GM18861 (cell line): ENCODE measurements at regions not wholly inside any gene's neighbourhood (a gene's known extent, or its start where the extent isn't known, plus 50 kb on each side); places are given as distances from the start of the nearest gene placed in this dataset.

Experiments
- ATAC-seq: cut with Tn5 transposase; IDR thresholded peaks from one replicate; pipeline ENCODE4 v1.9.1; 2021; ENCODE audit not compliant: unreplicated experiment

GRCh38 chr12:124184456-124184855 is 110.4 kb upstream of the RFLNA start:
- no peak for ATAC-seq

DNA sequence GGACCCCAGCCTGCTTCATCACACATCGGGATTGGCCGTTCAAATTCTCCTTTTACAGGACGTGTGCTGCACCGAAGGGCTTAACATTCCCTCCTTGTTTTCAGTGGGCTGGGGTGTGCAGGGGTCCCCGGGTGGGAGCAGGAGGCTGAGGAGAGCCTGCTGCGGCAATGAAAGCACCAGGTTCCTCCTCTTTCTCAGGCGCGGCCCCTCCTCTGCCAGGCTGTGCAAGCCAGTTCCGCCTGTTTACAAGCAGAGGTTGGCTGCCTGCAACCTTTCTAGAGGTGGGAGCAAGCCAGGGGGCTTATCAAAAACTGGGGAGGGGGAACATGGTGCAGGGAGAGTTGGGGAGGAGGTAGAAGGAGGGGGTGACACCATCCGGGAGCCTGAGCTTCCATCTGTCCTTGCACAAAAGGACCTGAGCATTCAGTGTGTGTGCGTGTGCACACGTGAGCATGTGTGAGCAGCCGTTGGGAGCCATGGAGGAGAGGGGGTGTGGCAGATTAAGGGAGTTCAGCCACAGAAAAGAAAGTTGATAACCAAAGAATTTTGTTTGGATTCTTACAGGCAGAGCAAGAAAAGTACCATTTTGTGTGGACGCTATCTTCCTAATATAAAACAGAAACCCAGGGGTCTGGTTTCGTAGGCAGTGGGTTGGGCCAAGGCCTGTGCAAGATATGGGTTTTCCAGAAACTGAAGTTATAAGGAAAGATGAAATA is 108.8 kb upstream of the RFLNA start:
- no peak for ATAC-seq

DNA sequence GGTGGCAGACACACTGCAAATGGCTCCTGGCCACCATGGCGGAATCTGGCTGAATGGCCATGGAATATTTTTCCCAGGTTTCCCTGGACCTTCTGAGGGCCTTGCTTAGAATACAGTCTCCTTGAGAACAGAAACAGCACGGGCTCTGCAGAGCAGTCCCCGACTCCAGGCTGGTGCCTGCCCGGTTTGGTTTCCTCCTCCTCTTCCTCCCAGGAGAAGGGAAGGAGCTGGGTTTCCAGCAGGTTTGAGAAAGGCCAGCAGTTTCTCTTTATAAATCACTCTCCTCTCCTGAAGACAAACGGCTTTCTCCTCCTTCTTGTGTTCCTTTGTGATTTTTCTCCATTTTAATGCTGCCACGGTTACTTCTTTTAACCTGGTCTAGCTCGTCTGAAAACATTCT is 106.8 kb upstream of the RFLNA start:
- ATAC-seq = no peak

DNA sequence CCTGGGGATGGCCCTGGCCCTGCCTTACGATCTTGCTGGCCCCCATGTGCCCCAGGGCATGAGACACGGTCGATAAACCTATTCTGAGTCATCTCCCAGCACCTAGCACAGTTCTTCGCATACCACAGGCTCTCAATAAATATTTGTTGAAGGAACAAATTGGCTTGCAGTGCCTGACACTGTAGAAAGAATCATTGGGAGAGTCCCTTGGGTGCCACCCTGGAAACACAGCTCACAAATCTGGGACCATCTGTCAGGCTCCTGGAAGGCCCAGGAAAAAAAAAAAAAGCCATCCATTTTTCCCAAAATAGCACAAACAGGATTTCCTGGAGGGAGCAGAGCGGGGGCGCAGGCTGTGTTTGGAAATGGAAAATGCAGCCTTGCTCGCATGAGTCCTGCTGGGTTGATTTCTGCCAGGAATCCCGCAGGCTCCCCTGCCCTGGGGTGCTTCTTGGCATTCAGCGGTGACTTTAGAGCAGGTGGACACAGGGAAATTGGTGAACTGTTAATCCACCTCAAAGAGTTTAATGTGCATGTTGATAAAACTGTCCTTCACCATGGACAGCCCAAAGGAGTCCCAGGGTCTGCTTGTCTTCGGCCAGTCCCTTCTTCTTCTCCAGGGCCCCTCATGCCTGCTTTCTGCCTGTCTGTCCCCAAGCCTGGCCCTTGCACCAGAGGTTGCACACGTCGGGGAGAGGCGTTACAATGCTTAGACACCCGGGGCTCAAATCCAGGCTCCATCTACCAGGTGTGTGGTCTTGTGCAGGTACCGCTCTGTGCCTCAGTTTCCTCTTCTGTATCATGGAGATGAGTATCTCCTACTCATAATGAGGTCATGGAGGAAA is 106.1 kb upstream of the RFLNA start:
- no peak for ATAC-seq

DNA sequence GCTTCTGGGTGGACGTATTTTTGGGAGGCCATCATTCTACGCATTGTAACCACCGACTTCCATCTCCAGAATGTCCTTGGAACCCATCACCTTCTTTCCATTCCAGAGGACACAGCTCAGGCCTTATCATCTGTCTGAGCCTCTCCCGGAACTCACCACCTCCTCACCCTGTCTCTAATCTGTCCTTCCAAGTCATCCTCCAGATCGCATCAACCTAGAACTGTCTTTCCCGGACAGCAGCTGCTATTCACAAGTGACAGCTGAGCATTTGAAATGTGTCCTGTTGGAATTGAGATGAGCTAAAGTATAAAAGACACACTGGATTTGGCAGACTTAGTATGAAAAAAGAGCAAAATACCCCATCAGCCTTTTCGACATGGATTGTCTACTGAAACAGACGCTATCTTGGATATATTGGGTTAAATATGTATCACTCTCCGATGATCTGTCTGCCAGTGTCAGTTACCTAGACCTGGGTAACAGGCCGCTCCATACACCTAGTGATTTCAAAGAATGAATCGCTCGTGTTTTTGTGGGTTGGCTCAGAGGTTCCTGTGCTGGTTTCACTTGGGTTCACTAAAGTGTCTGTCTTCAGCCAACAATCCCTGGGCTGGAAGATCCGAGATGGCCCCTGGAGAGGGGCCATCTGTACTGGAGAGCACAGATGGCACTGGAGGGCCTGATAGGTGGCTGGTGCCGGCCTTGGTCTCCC is 104.4 kb upstream of the RFLNA start:
- no peak for ATAC-seq

GRCh38 chr12:124191024-124191359 is 103.9 kb upstream of the RFLNA start:
- ATAC-seq = no peak

DNA sequence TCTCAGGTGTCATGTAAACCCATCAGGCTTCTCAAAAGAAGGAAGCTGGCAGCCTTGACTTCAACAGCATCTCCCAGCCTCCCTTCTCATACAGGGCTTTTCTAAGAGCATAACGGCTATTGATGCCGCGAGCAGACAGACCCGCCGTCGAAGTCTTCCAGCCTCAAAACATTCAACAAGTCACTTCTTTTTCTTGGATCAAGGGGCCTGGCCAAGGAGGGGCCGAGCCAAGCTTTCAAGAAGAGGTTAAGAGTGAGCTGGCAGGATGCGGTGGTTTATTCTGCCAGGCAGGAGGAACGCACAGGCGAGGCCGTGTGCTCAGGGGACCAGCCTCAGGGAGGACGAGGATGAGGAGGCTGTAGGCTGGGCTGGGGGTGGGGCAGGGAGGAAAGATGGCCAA is 102.9 kb upstream of the RFLNA start:
- ATAC-seq = no peak

GRCh38 chr12:124194264-124194892 is 100.5 kb upstream of the RFLNA start:
- no peak for ATAC-seq

DNA sequence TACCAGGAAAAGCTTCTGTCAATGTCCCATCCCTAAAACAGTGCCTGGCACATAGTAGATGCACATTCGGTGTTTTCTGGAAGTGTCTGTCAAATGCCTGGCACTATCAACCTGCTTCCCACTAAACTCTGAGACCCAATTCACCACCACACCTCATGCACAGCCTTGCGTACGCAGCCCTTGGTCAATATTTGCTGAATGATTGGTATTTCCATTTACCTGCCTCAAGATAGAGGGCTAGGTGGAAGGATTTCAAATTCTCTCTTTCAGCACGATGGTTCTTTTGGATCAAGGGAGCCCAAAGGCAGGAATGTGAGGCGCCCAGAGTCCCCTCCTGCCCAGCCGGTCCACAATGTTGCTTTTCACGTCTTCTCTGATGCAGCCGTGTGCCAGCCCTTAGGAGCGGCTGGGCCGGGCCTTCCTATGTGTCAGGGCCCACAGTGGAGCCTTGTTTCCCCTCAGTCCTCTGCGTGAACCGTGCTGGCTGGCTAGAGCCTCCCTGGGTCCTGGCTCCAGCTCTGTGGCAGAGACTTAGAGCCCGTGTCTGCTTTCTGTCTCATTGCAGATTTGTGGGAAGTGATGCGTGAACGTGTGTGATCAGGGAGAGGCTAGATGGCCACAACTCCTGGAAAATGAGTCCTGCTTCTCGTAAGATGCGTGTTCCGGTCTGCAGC is 99.9 kb upstream of the RFLNA start:
- ATAC-seq = no peak

DNA sequence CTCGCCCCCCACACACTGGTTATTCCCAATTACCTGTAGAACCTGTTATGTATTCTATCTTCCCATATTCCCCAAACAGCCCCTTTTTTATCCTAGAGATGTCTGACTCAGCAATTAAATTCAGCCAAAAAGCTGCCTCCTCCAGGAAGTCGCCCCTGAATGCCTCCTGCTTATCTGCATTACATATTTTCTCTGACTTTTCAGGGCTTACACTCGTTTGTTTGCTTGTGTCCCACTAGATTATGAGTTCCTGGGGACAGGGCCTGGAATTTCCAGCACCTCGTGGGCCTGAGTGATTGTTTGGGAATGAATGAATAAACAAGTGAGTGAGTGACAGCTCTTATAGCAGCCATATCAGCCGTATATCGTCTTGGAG is 99.3 kb upstream of the RFLNA start:
- no peak for ATAC-seq

- no peak for ATAC-seq
These were observed 98.7 kb upstream of the RFLNA start for GRCh38 chr12:124196236-124196635.

DNA sequence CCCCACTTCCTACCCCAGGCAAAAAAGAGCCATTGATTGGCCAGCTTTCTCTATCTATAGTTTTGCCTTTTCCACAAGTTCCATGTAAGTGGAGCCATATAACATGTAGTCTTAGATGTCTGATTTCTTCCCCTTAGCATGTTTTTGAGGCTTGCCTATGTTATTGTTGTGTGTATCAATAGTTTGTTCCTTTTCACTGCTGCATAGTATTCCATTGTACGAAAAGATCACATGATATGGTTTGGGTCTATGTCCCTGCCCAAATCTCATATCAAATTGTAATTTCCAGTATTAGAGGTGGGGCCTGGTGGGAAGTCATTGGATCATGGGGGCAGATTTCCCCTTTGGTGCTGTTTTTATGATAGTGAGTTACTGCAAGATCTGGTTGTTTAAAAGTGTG is 93.6 kb upstream of the RFLNA start:
- ATAC-seq = no peak

GRCh38 chr12:124203176-124203575 is 91.7 kb upstream of the RFLNA start:
- no peak for ATAC-seq

- ATAC-seq = no peak
These were observed 89.5 kb upstream of the RFLNA start for GRCh38 chr12:124205405-124205804.

DNA sequence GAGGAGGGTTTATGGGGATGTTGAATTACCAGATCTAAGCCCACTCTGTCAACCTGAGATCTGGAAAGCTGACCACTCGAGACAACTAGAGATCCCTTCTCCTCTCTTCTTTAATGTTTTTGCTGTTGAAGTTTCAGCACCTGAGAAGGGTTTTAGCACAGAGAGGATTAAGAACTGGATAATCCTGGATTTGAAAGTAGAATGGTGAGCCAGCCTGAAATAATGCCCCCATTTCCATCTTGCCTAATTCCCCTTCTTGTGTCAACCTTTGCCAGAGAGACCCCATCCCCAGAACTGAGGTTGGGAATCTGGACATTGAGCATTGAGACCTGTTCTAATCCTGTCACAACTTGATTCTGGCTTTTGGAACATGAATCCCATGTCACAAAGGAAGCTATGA is 87.8 kb upstream of the RFLNA start:
- no peak for ATAC-seq

DNA sequence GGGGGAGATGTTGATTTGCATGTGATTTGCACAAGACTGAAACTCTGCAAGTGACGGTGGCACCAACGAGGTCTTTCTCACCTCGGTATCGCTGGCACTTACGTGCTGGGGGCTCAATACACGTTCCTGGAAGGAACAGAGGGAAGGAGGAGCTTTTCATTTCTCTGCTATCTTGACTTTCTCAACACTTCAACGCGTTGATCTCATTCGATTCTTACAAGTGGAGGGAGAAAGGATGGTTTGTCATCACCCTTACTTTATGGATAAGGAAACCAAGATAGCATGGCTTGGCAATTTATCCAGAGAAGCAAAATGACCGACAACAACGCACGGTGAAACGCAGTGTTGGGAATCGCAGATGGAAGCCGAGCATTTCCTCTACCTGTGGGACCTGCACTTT is 87.3 kb upstream of the RFLNA start:
- no peak for ATAC-seq

DNA sequence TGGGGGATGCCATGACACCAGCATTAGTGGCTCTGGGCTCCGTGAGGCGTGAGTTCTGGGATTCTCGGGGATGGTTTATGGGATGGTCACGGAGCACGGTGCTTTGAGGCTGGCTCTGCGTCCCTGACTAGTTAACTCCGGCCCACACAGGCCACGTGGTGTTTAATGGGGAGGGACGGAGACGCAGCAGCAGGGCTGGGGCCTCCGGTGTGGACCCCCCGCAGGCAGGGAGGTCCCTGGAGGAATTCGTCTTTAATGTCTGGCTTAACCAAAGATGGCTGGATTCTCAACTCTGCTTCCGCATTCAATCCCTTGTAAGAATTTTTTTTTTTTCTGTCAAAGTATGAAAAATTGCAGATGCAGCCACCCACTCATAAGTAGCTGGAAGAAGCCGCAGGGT is 86.4 kb upstream of the RFLNA start:
- ATAC-seq = no peak

- ATAC-seq = no peak
These were observed 83.8 kb upstream of the RFLNA start for GRCh38 chr12:124210991-124211577.

DNA sequence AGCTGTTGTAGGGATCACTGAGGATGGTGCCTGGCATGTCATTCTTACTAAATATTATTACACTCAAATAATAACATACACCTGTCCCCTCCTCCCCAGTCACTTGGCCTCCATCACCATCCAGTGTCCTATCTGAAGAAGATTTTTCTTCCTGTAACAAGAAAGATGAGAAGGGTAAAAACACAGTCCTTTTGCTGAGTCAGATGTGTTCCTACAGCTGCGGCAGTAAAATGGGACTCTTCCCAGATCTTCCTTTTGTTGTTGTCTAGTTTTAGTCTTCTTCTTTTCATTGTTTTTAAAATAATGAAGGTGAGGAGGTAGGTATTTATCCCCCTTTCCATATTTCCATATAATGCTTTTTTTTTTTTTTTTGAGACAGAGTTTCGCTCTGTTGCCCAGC is 83.1 kb upstream of the RFLNA start:
- no peak for ATAC-seq

DNA sequence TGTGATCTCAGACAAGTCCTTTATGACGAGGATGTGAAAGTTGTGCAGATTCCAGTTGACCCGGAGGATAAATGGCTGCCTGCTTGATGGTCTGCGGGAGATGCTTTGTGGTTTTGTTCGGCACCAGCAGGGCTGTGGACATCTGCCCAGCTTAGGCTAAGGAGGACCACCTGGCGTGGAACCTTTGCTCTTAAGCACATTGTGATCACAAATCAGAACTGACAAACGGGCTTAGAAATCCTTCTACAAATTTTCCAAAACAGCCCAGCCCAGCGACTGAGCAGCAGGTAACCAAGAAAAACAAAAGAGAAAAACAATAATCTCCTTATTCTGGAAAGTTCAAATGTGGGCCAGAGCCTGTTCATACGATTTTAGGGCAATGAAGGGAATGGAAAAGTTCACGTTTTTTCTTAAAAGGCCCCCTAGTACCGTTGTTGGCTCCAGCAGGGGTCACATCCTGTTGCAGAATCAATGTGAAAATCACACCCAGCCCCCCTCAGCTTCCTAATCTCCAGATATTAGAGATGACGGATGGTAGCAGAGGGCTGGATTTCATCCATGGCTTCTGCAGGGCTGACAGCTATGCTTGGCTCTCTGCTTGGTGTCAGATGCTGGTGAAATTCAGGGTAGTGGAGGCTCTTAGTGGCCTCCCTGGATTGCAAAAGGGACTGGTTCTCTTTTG is 81.1 kb upstream of the RFLNA start:
- ATAC-seq = no peak
